K562 (cell line): ENCODE measurements at regions not wholly inside any gene's neighbourhood (a gene's known extent, or its start where the extent isn't known, plus 50 kb on each side); places are given as distances from the start of the nearest gene placed in this dataset.

Source experiments
- BHLHE40 ChIP-seq: IDR thresholded peaks from 2 replicates; pipeline ENCODE4 v1.6.1; 2011; ENCODE audit warnings: low read length, improper control_type of control experiment
- CAMTA2 ChIP-seq: fragments of 250-450 bp; sonication (Bioruptor Pico); conservative IDR thresholded peaks from 2 replicates; pipeline ENCODE4 v1.5.1; 2022
- CBFA2T2 ChIP-seq: fragments of 450-650 bp; conservative IDR thresholded peaks from 2 replicates; pipeline ENCODE4 v1.6.1; 2017; ENCODE audit warnings: mild to moderate bottlenecking
- ERF ChIP-seq: fragments of 450-650 bp; formaldehyde crosslinking; IDR thresholded peaks from 2 replicates; pipeline ENCODE4 v1.4.0; 2020; ENCODE audit warnings: mild to moderate bottlenecking, mixed read lengths
- HCFC1 ChIP-seq: IDR thresholded peaks from 2 replicates; pipeline ENCODE4 v1.6.1; 2012; ENCODE audit warnings: low read depth, low read length, improper control_type of control experiment
- HDAC8 ChIP-seq: fragments of 450-650 bp; IDR thresholded peaks from 2 replicates; pipeline ENCODE4 v1.6.1; 2016; ENCODE audit warnings: mild to moderate bottlenecking, missing genetic modification characterization, moderate library complexity, missing compliant biosample characterization
- KLF10 ChIP-seq: fragments of 250-450 bp; sonication (Bioruptor Pico); IDR thresholded peaks from 2 replicates; pipeline ENCODE4 v1.6.1; 2021; ENCODE audit warnings: matching md5 sums
- NEUROD1 ChIP-seq: fragments of 150-350 bp; IDR thresholded peaks from 2 replicates; pipeline ENCODE4 v1.6.1; 2014; ENCODE audit warnings: borderline replicate concordance, low read length, low read depth; ENCODE audit not compliant: partially characterized antibody
- OTX1 ChIP-seq: fragments of 450-650 bp; formaldehyde crosslinking; IDR thresholded peaks from 2 replicates; pipeline ENCODE4 v1.4.0; 2022; ENCODE audit warnings: mild to moderate bottlenecking
- PCBP1 ChIP-seq: fragments of 200-400 bp; formaldehyde crosslinking; IDR thresholded peaks from 2 replicates; pipeline ENCODE4 v1.6.1; 2018; ENCODE audit warnings: mild to moderate bottlenecking, low read depth, low read length; ENCODE audit not compliant: poor library complexity, severe bottlenecking
- POLR2B ChIP-seq: fragments of 450-650 bp; IDR thresholded peaks from 2 replicates; pipeline ENCODE4 v1.6.1; 2018; ENCODE audit warnings: low read depth; ENCODE audit not compliant: partially characterized antibody
- PRPF4 ChIP-seq: fragments of 200-400 bp; formaldehyde crosslinking; IDR thresholded peaks from one replicate; pipeline ENCODE4 v1.6.1; 2017; ENCODE audit warnings: low read length, low read depth, mild to moderate bottlenecking; ENCODE audit not compliant: insufficient read depth, poor library complexity, severe bottlenecking
- PTRF ChIP-seq: fragments of 450-650 bp; IDR thresholded peaks from 2 replicates; pipeline ENCODE4 v1.6.1; 2016; ENCODE audit warnings: mild to moderate bottlenecking, missing genetic modification characterization, missing compliant biosample characterization
- PURB ChIP-seq: sonication (generic); formaldehyde crosslinking; IDR thresholded peaks from 2 replicates; pipeline ENCODE4 v1.9.0; 2021; ENCODE audit warnings: low read depth, mild to moderate bottlenecking, missing genetic modification reagents
- RBFOX2 ChIP-seq: fragments of 200-400 bp; formaldehyde crosslinking; IDR thresholded peaks from 2 replicates; pipeline ENCODE4 v1.6.1; 2017; ENCODE audit warnings: low read depth, mild to moderate bottlenecking, low read length, moderate library complexity
- TAF7 ChIP-seq: fragments of 450-650 bp; IDR thresholded peaks from 2 replicates; pipeline ENCODE4 v1.6.1; 2016; ENCODE audit warnings: missing genetic modification characterization, missing compliant biosample characterization
- TEAD2 ChIP-seq: fragments of 450-650 bp; IDR thresholded peaks from 2 replicates; pipeline ENCODE4 v1.6.1; 2016; ENCODE audit warnings: missing genetic modification characterization, control low read depth, missing compliant biosample characterization
- ZBTB11 ChIP-seq, 3 experiments: fragments of 200-800 bp in 1 of 3; fragments of 250-450 bp in 1 of 3; fragments of 450-650 bp in 1 of 3; sonication (Bioruptor Pico) in 1 of 3; sonication (Bioruptor generic) in 1 of 3; formaldehyde crosslinking in 1 of 3; IDR thresholded peaks; 2 replicates each; pipeline versions ENCODE4 v1.6.1 to v1.8.0; 2016 to 2022; ENCODE audit warnings: mild to moderate bottlenecking in 2 of 3, missing genetic modification characterization in 2 of 3, missing compliant biosample characterization in 1 of 3, moderate library complexity in 1 of 3
- ZBTB5 ChIP-seq: fragments of 450-650 bp; IDR thresholded peaks from 2 replicates; pipeline ENCODE4 v1.6.1; 2017; ENCODE audit warnings: antibody characterized with exemption
- ZFP36 ChIP-seq: fragments of 150-350 bp; IDR thresholded peaks from 2 replicates; pipeline ENCODE4 v1.6.1; 2018; ENCODE audit warnings: low read length, low read depth; ENCODE audit not compliant: partially characterized antibody
- ZNF589 ChIP-seq: fragments of 200-800 bp; sonication (Bioruptor generic); IDR thresholded peaks from 2 replicates; pipeline ENCODE4 v1.6.1; 2016; ENCODE audit warnings: low read depth, missing genetic modification characterization, missing compliant biosample characterization
- ZNF696 ChIP-seq: fragments of 250-450 bp; sonication (Bioruptor Pico); conservative IDR thresholded peaks from 2 replicates; pipeline ENCODE4 v1.4.0; 2020; ENCODE audit warnings: mild to moderate bottlenecking, moderate library complexity
- TF ChIP-seq, protein P1 (sequence below): fragments of 450-650 bp; IDR thresholded peaks from one replicate; pipeline ENCODE4 v1.6.1; 2018; ENCODE audit warnings: mild to moderate bottlenecking, moderate library complexity; ENCODE audit not compliant: partially characterized antibody

- TF ChIP-seq CBFA2T2 (peak; percentile 89), NEUROD1 (peak; percentile 93), PURB (CRISPR knock-in tag) (no peak), ZBTB5 (no peak), PCBP1 (peak; percentile 88), CAMTA2 (CRISPR knock-in tag) (no peak), ZNF696 (CRISPR knock-in tag) (no peak), TAF7 (tag) (no peak), ZNF589 (CRISPR knock-in tag) (peak; percentile 62; the same call in 1 of the 2 replicates), OTX1 (CRISPR knock-in tag) (no peak), ERF (CRISPR knock-in tag) (no peak), BHLHE40 (peak; percentile 85), KLF10 (CRISPR knock-in tag) (no peak), HCFC1 (peak; percentile 25; the same call in 1 of the 2 replicates), ZBTB11 (CRISPR knock-in tag; IDR thresholded peaks at IDR 0.05) (no peak; a peak in 1 of 6 replicates), ZFP36 (no peak), HDAC8 (tag) (no peak), POLR2B (no peak), PTRF (tag) (no peak), TEAD2 (tag) (no peak), RBFOX2 (peak; percentile 98), PRPF4 (no peak)
- TF ChIP-seq, protein P1, sequence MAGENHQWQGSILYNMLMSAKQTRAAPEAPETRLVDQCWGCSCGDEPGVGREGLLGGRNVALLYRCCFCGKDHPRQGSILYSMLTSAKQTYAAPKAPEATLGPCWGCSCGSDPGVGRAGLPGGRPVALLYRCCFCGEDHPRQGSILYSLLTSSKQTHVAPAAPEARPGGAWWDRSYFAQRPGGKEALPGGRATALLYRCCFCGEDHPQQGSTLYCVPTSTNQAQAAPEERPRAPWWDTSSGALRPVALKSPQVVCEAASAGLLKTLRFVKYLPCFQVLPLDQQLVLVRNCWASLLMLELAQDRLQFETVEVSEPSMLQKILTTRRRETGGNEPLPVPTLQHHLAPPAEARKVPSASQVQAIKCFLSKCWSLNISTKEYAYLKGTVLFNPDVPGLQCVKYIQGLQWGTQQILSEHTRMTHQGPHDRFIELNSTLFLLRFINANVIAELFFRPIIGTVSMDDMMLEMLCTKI: no peak
Observed at GRCh38 chrX:40172401-40173142, 74.8 kb upstream of the BCOR start (continued).
